Loucy (cell line): ENCODE measurements at regions not wholly inside any gene's neighbourhood (a gene's known extent, or its start where the extent isn't known, plus 50 kb on each side); places are given as distances from the start of the nearest gene placed in this dataset.

Experiments used
- H2AFZ ChIP-seq: fragments of 200-600 bp; sonication (generic); 2 replicates; pipeline ENCODE4 v1.6.0; 2016; ENCODE audit warnings: antibody characterized with exemption, mild to moderate bottlenecking, low read length, moderate library complexity
- H3F3A ChIP-seq: fragments of 200-600 bp; 2 replicates; pipeline ENCODE4 v1.6.0; 2016; ENCODE audit warnings: antibody characterized with exemption, low read depth, mild to moderate bottlenecking
- H3K27me3 ChIP-seq: fragments of 200-600 bp; sonication (generic); 2 replicates; pipeline ENCODE4 v1.6.1; 2014; ENCODE audit warnings: low read length, mild to moderate bottlenecking; ENCODE audit not compliant: insufficient read depth, poor library complexity, severe bottlenecking
- H3K36me3 ChIP-seq: fragments of 200-600 bp; sonication (generic); 2 replicates; pipeline ENCODE4 v1.6.1; 2016; ENCODE audit warnings: low read length; ENCODE audit not compliant: insufficient read depth
- H3K4me1 ChIP-seq: fragments of 200-600 bp; sonication (generic); 2 replicates; pipeline ENCODE4 v1.5.1; 2014; ENCODE audit warnings: low read length, mild to moderate bottlenecking; ENCODE audit not compliant: insufficient read depth, poor library complexity, severe bottlenecking
- H3K4me2 ChIP-seq: fragments of 200-600 bp; sonication (generic); 2 replicates; pipeline ENCODE4 v1.6.0; 2014; ENCODE audit warnings: antibody characterized with exemption, low read length, low read depth, mild to moderate bottlenecking; ENCODE audit not compliant: poor library complexity, severe bottlenecking
- H3K4me3 ChIP-seq: fragments of 200-600 bp; sonication (generic); 2 replicates; pipeline ENCODE4 v1.5.1; 2014; ENCODE audit warnings: low read length, mild to moderate bottlenecking, mixed read lengths; ENCODE audit not compliant: poor library complexity, severe bottlenecking
- H3K79me2 ChIP-seq: fragments of 200-600 bp; sonication (generic); 2 replicates; pipeline ENCODE4 v1.6.1; 2014; ENCODE audit warnings: low read length; ENCODE audit not compliant: insufficient read depth
- H3K9ac ChIP-seq: fragments of 200-600 bp; sonication (generic); 2 replicates; pipeline ENCODE4 v1.6.0; 2014; ENCODE audit warnings: mild to moderate bottlenecking, low read depth, low read length, moderate library complexity; ENCODE audit not compliant: poor library complexity, severe bottlenecking
- H3K9me2 ChIP-seq: fragments of 200-600 bp; sonication (generic); replicated peaks from 2 replicates; pipeline ENCODE4 v1.6.1; 2016; ENCODE audit warnings: low read depth, low read length, mixed read lengths
- H3K9me3 ChIP-seq: fragments of 200-600 bp; sonication (generic); 2 replicates; pipeline ENCODE4 v1.6.1; 2014; ENCODE audit warnings: mild to moderate bottlenecking, antibody characterized with exemption, low read length, low read depth; ENCODE audit not compliant: insufficient read depth
- H4K20me1 ChIP-seq: fragments of 200-600 bp; sonication (generic); 2 replicates; pipeline ENCODE4 v1.6.0; 2014; ENCODE audit warnings: antibody characterized with exemption, low read length, mild to moderate bottlenecking; ENCODE audit not compliant: insufficient read depth, poor library complexity, severe bottlenecking
- EZH2phosphoT487 ChIP-seq: fragments of 200-600 bp; IDR thresholded peaks from 2 replicates; pipeline ENCODE4 v1.6.1; 2018; ENCODE audit warnings: antibody characterized with exemption, mild to moderate bottlenecking, moderate library complexity, borderline replicate concordance
- TF ChIP-seq, protein P1 (sequence below): fragments of 200-600 bp; sonication (generic); conservative IDR thresholded peaks from 2 replicates; pipeline ENCODE4 v1.5.1; 2014; ENCODE audit warnings: mild to moderate bottlenecking, antibody characterized with exemption, low read length

DNA sequence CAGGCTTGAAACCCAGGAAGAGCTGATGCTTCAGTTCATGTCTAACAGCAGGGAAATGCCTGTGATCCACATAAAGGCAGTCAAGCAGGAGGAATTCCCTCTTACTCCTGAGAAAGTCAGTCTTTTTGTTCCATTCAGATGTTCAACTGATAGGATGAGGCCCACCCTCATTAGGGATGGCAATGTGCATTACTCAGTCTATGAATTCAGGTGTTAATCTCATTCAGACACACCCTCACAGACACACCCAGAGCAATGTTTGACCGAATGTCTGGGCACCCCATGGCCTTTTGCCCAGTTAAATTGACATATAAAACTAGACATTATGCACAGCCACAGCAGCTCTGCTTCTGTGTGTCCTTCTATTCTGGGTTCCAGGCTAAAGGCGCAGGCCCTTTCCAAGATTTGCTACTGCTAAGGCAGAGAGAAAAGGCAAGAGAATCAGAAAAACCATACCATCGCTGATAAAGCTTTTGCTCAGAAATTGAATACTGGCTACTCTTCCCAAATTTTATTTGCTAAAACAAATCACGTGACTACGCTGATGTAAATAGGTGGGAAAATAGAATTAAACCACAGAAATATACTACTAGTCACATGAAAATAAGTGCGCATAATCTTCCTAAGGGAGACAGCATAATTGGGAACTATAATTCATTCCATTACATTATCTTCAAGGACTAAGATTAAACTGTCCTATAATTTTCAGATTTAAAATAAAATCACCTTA is 625.0 kb upstream of the MAN1A1 start:
- no peaks in the 10 kb centered on the region for H3K36me3 ChIP-seq
- TF ChIP-seq, protein P1, sequence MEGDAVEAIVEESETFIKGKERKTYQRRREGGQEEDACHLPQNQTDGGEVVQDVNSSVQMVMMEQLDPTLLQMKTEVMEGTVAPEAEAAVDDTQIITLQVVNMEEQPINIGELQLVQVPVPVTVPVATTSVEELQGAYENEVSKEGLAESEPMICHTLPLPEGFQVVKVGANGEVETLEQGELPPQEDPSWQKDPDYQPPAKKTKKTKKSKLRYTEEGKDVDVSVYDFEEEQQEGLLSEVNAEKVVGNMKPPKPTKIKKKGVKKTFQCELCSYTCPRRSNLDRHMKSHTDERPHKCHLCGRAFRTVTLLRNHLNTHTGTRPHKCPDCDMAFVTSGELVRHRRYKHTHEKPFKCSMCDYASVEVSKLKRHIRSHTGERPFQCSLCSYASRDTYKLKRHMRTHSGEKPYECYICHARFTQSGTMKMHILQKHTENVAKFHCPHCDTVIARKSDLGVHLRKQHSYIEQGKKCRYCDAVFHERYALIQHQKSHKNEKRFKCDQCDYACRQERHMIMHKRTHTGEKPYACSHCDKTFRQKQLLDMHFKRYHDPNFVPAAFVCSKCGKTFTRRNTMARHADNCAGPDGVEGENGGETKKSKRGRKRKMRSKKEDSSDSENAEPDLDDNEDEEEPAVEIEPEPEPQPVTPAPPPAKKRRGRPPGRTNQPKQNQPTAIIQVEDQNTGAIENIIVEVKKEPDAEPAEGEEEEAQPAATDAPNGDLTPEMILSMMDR: no peak
- TF ChIP-seq EZH2phosphoT487: no peak
- H3K27me3 ChIP-seq: no peaks in the 10 kb centered on the region

DNA sequence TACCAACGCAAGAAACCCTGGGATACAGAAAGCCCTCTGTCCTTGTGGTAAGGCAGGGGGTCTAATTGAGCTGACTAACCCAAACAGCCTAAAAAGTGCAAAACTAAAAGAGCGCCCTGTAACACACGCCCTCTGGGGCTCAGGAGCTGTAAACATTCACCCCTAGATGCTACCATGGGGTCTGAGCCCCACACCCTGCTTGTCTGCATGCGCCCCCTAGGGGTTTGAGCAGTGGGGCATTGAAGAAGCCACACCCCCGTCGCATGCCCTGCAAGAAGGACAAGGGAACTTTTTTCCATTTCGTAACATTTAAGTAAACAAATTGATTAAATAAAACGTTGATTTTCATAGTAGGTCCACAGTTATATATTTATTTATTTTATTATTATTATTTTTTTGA is 616.9 kb upstream of the MAN1A1 start:
- no peak overlapping the region for H2AFZ ChIP-seq
- H3K27me3 ChIP-seq: no peaks in the 10 kb centered on the region
- no peak for TF ChIP-seq EZH2phosphoT487
- TF ChIP-seq, protein P1: peak; percentile 75
- no peaks in the 10 kb centered on the region for H3K9me3 ChIP-seq
- no peaks in the 10 kb centered on the region for H4K20me1 ChIP-seq
- H3K4me1 ChIP-seq: no peaks in the 10 kb centered on the region
- no peaks in the 10 kb centered on the region for H3K9me2 ChIP-seq
- no peak overlapping the region for H3K9ac ChIP-seq
- no peak overlapping the region for H3K4me2 ChIP-seq
- H3K36me3 ChIP-seq: no peaks in the 10 kb centered on the region
- no peak overlapping the region for H3K4me3 ChIP-seq
- no peaks in the 10 kb centered on the region for H3K79me2 ChIP-seq
- H3F3A ChIP-seq: no peaks in the 10 kb centered on the region

More for the DNA sequence above, 625.0 kb upstream of the MAN1A1 start:
- no peak overlapping the region for H3K9ac ChIP-seq
- H3K4me2 ChIP-seq: no peak overlapping the region
- no peaks in the 10 kb centered on the region for H3K9me3 ChIP-seq
- no peaks in the 10 kb centered on the region for H3F3A ChIP-seq
- no peak overlapping the region for H3K4me3 ChIP-seq
- H3K9me2 ChIP-seq: no peaks in the 10 kb centered on the region
- H3K79me2 ChIP-seq: no peaks in the 10 kb centered on the region
- H2AFZ ChIP-seq: no peak overlapping the region
- H3K4me1 ChIP-seq: no peaks in the 10 kb centered on the region
- H4K20me1 ChIP-seq: no peaks in the 10 kb centered on the region

DNA sequence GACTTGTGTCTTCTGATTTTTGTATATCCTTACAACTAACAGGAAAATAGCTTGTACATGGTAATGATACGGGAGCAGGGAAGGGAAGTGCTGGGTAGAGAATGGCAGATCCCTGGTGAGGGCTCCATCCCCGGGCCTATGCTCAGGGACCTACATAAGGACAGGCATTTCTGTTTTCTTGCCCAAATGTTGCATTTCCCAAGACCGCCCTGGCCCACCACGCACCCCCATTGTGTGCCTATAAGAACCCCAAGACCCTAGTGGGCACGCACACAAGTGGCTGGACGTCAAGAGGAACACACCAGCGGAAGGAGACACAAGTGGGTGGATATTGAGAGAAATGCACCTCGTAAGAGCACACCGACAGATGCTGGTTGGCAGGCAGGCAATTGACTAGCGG is 616.3 kb upstream of the MAN1A1 start:
- no peaks in the 10 kb centered on the region for H3K4me1 ChIP-seq
- no peaks in the 10 kb centered on the region for H3K79me2 ChIP-seq
- no peak overlapping the region for H3K9ac ChIP-seq
- H3K4me3 ChIP-seq: no peak overlapping the region
- no peaks in the 10 kb centered on the region for H3K9me3 ChIP-seq
- H3F3A ChIP-seq: no peaks in the 10 kb centered on the region
- H3K27me3 ChIP-seq: no peaks in the 10 kb centered on the region
- H2AFZ ChIP-seq: no peak overlapping the region
- no peak overlapping the region for H3K4me2 ChIP-seq
- H4K20me1 ChIP-seq: no peaks in the 10 kb centered on the region
- H3K9me2 ChIP-seq: no peaks in the 10 kb centered on the region
- no peaks in the 10 kb centered on the region for H3K36me3 ChIP-seq
- TF ChIP-seq, protein P1: no peak
- TF ChIP-seq EZH2phosphoT487: no peak
